H7 (cell line): ENCODE measurements at regions not wholly inside any gene's neighbourhood (a gene's known extent, or its start where the extent isn't known, plus 50 kb on each side); places are given as distances from the start of the nearest gene placed in this dataset.
A peak's percentile ranks its signal among the peaks of the same experiment; 100 is the strongest.

Source experiments
- DNase-seq: peaks from one replicate; pipeline ENCODE4 v3.0.0; 2012
- H3K27me3 ChIP-seq: 2 replicates; pipeline ENCODE4 v1.6.0; 2011; ENCODE audit warnings: mild to moderate bottlenecking, low read length; ENCODE audit not compliant: control insufficient read depth, insufficient read depth
- H3K36me3 ChIP-seq: replicated peaks from 2 replicates; pipeline ENCODE4 v1.5.1; 2011; ENCODE audit warnings: low read length; ENCODE audit not compliant: control insufficient read depth, insufficient read depth
- H3K4me3 ChIP-seq: 2 replicates; pipeline ENCODE4 v1.5.1; 2011; ENCODE audit warnings: low read depth, mild to moderate bottlenecking, control low read depth, low read length, moderate library complexity; ENCODE audit not compliant: insufficient read depth

DNA sequence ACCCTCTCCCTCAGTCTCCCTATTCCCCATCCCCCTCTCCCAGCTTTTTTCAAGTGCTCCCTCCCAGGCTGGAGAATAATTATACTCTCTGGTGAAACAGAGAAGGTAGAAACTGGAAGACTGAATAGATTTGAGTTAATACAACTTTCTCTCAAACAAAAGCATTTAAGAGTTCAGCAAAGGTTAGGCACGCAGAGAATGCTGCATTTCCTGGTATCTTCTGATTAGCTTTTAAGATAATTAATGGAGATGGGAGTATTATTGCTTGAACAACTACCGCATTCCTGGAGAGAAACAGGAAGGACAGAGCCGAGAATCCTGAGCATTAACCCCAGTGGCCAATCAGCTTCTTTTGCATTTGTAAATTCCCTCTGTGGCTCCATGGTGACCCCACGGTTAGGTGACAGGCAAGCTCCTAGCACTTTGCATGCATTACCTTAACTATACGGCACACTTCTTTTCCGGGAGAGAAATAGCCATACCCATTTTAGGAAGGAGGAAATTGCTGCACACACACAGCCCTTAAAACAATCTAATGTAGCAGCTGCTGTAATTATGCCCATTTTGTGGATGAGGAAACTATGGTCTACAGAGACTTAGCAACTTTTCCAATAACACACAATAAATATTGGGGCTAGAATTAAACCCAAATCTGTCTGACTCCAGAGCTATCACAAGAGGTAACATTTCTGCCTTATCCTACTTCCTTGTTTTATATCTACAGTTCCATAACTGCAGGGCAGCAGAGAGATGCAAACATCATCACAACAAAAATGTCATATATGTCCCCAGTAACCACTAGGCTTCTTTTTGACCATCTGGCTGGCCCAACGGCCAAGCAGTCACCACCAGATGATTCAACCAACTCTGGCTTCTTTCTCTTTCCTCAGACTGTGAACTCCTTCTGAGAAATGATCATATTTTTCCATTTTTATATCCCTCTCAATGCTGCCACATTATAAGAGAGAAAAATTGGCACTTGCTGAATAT is 169.9 kb downstream of the CD24 start:
- Histone ChIP-seq H3K4me3 (no peak overlapping the region), H3K27me3 (no peaks in the 10 kb centered on the region), H3K36me3 (no peaks in the 10 kb centered on the region; the same call in 1 of the 2 replicates)
- DNase-seq, result peak; percentile 86

DNA sequence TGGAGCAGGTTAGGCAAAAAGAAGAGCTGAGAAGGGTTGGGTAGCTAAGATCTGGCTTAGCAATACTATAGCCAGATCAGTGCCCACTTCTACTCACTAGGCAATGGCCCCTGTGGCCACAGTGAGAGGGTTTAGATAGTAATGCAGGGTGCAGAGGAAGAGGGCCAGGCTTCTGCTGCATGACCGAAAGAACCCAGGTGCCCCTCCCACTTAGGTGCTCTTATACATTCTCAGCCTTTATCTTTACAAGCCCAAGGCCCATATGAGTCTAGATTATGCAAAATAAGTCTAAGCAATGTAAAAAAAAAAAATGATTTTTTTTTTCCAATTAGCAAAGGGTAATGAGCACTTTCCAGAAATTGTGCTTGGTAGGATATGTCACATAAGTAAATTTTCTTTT is 171.3 kb downstream of the CD24 start:
- no peak overlapping the region for H3K4me3 ChIP-seq
- no peaks in the 10 kb centered on the region for H3K27me3 ChIP-seq
- no peak for DNase-seq
- no peaks in the 10 kb centered on the region; the same call in 1 of the 2 replicates for H3K36me3 ChIP-seq

DNA sequence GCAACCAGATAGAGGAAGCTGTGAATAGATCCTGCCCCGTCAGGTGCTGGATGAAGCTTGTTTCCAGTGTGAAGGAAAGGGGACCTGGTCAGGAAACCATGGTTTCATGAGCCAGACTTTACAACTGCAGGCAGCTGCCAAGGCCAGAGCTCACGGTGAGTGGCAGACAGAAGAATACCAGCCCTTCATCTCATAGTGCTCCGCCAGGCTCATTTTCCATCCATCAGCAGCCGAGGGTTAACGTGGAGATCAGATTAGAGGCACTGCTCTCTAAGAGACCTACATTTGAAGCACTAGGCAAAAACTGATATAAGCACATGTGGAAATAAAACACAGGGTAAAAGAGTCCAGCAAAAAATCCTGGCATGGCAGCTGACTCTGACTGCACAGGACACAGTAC is 172.4 kb downstream of the CD24 start:
- DNase-seq, result no peak
- Histone ChIP-seq H3K36me3 (no peaks in the 10 kb centered on the region), H3K27me3 (no peaks in the 10 kb centered on the region), H3K4me3 (no peak overlapping the region)

DNA sequence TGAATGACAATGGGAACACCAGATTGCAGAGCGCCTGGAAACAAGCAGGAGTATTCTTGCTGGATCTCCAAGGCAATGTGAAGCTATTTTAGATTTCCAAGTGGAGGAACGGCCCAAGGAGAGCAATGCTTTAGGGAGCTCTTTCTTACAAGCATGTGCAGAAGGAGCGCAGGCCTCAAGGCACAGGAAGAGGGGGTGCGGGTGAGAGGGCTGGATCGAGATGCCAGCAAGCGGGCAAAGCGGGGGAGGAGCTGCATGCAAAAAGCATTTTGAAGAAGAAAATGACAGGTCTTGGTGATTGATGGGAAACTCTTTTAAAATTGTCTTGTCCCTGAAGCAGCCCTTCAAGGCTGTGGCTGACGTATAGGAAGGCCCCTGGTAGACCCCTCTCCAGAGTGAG is 171.9 kb downstream of the QRSL1 start:
- Histone ChIP-seq H3K36me3 (no peaks in the 10 kb centered on the region), H3K27me3 (no peaks in the 10 kb centered on the region), H3K4me3 (no peak overlapping the region)
- no peak for DNase-seq

DNA sequence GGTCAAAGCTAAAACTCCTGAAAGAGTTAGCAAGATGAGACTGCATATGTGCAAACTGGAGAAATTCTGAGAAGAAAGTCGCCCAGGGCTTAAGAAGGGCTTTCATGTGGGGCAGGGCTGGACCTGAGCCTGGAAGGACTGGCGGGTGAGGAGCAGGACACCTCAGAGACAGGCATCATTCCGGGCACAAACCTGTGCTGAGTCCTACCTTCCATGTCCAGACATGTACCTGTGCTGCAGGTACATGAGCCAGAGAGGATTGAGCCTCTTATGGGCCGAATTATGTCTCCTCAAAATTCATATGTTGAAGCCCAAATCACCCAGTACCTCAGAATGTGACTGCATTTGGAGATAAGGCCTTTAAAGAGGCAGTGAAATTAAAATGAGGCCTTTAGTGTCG is 171.0 kb downstream of the QRSL1 start:
- Histone ChIP-seq H3K36me3 (no peaks in the 10 kb centered on the region), H3K4me3 (no peak overlapping the region), H3K27me3 (no peaks in the 10 kb centered on the region)
- no peak for DNase-seq

DNA sequence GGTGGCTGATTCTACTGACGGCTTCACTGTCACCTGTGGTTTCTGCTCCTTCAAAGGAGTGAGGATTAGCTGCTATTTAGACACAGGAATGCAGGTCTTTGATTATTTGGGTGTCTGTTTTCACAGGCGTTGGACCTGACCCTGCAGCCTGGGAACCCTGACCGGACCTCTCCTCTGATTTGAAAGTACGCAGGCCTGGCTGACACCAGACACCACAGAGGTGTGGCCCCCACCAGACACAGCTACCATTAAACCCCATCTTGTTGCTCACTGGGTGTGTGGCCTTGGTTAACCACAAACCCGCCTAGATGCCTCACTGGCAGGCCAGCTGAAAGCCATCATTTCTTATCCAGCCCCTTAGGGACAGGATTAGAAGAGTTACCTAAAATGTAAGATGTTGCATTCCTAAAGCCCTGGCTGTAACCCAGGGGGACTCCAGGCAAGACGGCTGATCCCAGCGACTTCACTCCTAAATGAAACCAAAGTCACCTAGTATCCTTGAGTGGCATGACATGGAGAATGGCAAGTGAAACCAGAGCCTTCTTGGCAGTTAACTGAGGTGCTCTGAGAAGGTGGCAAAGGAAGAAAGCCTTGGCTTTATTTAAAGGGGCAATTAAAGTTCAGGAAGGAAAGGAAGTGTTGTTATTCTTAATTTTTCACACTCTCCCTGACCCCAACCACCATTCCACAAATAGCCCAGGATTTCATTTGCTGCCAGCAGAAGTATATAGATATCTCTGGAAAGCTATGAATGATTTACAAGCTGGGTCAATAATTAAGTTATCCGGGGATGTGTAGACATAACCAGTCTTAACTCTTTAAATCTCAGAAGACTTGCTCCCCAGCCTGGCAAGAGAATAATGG is 169.9 kb downstream of the QRSL1 start:
- DNase-seq, result no peak
- Histone ChIP-seq H3K4me3 (no peak overlapping the region), H3K27me3 (no peaks in the 10 kb centered on the region), H3K36me3 (no peaks in the 10 kb centered on the region)

DNA sequence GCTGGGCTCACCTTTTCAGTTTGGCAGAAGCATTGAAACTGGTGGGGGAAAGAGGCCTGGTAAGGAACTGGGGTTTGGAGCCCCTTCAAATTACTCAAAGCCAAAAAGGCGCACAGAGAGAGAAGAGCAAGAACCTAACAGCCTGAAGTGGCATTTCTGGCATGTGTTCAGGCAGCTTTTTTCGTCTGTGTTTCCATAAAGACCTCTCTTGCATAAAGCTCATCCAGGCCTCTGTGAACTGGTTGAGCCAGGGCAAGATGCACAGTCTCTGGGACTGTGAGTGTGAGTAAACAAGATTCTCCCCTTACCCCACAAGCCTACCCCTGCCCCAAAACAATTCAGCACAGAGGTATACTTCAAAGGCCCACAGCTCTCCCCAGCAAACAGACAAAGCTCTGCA is 167.8 kb downstream of the QRSL1 start:
- Histone ChIP-seq H3K4me3 (no peak overlapping the region), H3K27me3 (no peaks in the 10 kb centered on the region), H3K36me3 (no peaks in the 10 kb centered on the region)
- DNase-seq, result no peak

DNA sequence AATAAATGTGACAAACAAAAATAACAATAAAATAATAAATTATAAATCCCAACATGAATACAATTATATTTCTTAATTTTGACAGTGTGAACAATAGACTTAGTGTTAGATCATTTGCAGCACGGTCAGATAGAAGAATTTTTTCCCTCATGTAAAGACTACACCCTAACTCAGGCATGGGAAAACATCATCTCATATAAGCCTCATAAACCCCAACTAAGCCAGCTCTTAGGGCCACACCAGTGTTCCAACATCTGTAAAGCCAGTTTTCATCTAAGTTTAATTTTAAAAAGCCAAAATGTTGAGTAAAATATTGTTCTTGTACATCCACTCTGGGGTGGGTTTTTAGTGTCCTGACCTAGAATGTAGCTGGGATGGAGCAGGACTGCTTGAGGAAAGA is 167.4 kb downstream of the QRSL1 start:
- Histone ChIP-seq H3K36me3 (no peaks in the 10 kb centered on the region), H3K4me3 (no peak overlapping the region), H3K27me3 (no peaks in the 10 kb centered on the region)
- no peak for DNase-seq

DNA sequence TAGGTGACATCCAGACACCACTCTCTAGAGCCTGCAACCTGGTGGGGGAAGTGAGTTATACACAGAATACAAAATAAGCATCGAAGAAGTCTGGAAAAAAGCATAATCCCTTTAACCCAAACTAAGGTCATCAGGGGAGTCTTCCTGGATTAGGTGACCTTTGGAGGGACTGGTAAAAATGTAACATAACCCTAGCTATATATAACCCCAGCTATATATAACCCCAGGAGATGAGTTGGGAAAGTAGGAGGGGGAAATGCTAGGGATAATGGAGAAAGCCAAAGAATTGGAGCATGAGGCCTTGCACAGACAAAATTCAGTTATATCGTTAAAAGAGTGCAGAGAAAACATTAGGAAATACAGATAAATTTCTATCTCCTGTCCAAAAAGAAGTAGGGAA is 164.8 kb downstream of the QRSL1 start:
- no peaks in the 10 kb centered on the region for H3K36me3 ChIP-seq
- no peak overlapping the region for H3K4me3 ChIP-seq
- H3K27me3 ChIP-seq, result no peaks in the 10 kb centered on the region
- DNase-seq, result no peak

DNA sequence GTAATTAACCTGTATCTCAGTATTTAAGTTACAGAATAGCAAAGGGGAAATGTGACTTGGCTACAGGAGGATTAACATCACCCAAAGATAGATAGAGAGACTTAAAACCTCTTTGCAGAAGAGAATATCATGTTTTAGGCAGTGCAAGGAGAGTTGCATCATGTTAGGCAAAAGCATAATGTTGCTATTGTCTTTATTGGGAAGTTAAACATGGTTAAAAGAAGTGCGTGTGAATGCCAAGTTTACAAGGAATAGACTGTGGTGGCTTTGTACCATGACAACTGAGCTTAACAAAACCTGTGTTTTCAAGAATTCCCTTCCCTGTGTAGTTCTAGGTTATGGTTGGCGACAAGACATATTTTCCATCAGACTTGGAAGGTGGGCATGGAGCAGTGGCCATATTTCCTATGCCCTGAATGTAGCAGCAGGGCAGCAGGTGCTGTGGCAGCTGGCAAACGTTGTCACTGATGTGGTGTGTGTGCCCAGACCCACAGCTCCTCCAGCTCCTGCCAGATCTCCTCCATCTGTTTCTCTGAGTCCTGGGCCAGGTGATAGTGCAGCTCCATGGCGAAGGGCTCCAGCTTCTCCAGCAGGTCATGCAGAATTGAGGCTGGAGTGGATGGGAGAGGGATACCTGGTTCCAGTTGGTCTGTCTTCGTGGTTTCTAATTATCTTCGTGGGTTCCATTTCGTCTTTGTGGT is 163.3 kb downstream of the QRSL1 start:
- no peaks in the 10 kb centered on the region for H3K36me3 ChIP-seq
- no peaks in the 10 kb centered on the region for H3K27me3 ChIP-seq
- DNase-seq, result no peak
- no peak overlapping the region for H3K4me3 ChIP-seq

DNA sequence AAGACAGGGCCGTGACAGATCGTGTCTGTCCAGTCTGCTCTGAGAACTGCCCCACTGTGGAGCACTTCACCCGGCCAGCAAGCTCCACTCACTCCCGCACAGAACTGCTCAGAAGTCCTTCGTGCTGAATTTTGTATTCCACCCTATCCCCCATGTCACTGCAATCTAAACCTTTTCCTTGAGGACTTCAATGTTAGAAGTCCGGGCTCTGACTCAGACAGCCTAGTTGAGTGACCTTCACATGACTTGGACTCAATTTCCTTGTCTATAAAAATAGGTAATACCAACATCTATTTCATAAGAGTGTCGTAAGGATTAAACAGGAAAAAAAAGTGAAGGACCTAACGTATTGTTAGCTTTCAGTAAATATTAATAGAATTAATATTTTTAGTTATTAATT is 161.6 kb downstream of the QRSL1 start:
- Histone ChIP-seq H3K36me3 (no peaks in the 10 kb centered on the region), H3K4me3 (no peak overlapping the region), H3K27me3 (no peaks in the 10 kb centered on the region)
- no peak for DNase-seq

DNA sequence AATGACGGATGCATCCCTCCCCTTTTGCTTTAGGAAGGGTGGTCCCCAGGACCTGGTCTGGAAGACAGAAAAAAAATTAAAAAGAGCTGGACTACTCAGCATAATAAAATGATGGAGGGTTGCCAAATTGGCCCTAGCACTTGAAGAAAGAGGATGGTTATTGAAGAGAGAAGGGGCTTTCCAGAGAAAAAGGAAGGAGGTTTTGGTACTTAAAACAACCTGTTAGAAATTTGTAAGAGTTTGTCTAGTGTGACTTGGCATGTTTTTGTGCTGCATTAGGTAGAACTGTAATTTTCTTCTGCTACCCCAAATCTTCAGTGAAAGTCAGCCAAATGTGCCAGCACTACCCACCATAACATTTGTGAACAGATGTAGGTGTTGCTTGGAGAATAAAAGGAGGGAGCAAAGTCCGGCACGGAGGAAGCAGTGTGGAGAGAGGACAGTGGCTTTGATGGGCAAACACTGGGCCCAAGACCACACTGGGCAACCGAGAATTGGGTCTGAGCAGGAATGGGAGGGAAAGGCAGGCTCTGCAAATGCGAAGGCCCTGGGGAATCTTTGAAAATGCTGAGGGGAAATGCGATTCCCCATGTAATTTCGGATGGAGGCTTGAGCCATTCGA is 160.9 kb downstream of the QRSL1 start:
- no peaks in the 10 kb centered on the region for H3K36me3 ChIP-seq
- no peaks in the 10 kb centered on the region for H3K27me3 ChIP-seq
- DNase-seq, result no peak
- no peak overlapping the region for H3K4me3 ChIP-seq

DNA sequence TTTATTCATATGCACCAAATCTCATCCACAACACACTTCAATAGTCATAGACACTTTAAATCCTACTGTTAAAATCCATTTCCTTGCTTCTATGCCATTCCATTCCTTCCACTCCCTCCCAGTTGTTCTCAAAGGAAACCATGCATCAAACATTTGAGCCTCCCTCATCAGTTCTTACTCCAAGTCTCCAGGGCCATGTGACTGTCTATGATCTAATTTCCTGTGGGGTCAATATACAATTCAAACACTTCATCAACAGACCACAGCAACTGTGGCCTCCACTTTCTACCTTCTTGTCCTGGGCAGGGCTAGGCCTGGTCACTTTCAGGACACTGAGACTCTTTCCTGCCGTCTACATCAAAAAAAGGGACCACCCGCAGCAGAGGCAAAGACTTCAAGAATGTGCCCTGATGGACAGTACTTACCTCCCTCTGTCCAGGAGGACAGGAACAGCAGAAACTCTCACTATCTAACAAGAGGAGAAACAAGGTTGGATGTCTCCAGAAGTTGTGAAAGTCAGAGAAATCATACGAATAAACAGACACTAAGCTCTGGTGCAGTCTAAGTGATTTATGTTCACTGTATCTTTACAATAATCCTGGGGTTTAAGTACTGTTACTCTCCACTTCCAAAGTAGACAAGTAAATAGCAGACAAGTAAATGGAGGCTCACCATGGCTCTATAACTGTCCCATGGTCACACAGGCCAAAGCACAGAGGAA is 160.2 kb downstream of the QRSL1 start:
- no peaks in the 10 kb centered on the region for H3K36me3 ChIP-seq
- H3K27me3 ChIP-seq, result no peaks in the 10 kb centered on the region
- no peak overlapping the region for H3K4me3 ChIP-seq
- no peak for DNase-seq

DNA sequence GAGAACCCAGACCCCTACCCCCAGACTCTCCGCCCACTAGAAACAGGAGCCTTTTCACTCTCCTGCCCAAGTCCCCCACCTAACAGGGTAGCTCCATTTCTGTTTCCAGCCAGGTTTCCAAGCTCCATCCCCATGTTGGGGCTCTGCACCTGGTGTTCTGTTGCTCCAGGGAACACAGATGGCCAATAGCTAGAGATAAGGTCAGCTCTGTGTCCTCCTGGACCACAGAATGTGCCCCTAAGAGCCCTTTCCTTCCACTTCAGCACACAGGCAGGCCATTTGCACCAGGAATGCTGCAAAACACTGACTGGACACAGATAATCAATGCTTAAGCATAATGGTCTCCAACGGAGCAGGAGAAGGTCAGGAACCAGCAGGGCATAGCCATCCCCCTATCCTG is 159.4 kb downstream of the QRSL1 start:
- no peak for DNase-seq
- no peak overlapping the region for H3K4me3 ChIP-seq
- H3K27me3 ChIP-seq, result no peaks in the 10 kb centered on the region
- no peaks in the 10 kb centered on the region for H3K36me3 ChIP-seq
